Inflammatory macrophage (primary cell): ENCODE measurements at regions not wholly inside any gene's neighbourhood (a gene's known extent, or its start where the extent isn't known, plus 50 kb on each side); places are given as distances from the start of the nearest gene placed in this dataset.
"Not testable (repeated sequence)": the region's sequence is repeated elsewhere in the genome, so short reads cannot be mapped to it uniquely, and the experiment has no call there.

Experiments used
- DNase-seq, 2 donors: peaks; one replicate each; pipeline ENCODE4 v3.0.0-alpha.2; 2020 to 2022

GRCh38 chr6:27138406-27138805 lies 109.1 kb upstream of the PRSS16 start:
- DNase-seq, result no peak

GRCh38 chr6:27138837-27139755 lies 108.4 kb upstream of the PRSS16 start:
- peak; percentile 76 to 79 for DNase-seq

DNA sequence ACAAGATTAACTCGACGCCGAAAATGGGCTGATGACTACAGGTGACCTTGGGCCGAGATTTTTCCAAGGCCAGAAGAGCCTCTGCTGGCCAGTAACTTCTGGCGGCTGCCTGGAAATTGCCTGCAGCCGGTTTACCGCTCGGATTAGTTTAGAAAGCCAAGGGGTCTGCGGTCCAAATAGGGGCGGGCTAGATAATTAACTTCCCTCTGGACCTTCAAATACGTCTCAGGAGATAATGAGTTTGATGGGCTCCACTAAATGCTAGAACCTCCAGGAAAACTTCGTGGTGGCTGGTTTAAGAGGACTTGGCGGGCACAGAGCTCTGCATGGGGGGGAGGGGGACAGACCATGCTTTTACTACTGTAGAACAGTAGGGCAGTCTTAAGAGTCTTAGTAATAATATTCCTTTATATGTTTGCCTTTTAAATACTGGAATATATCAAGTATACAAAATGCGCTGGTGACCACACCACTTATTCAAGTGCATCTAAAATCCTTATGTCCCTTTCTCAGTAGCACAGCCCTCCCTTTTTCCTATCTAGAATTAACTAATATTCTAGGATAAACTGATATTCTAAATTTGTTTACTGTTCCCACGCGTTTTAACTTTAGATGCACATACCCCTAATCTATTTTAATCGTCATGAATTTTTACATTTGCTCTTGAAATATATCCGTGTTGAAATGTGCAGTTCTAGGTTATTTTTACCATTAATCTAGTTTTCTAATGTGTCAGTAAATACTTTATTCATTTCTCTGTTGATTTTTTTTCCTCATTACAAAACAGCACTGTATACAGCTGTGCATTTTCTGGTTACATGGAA lies 107.5 kb upstream of the PRSS16 start:
- DNase-seq, result peak in 1 of 2 donors; percentile 13

DNA sequence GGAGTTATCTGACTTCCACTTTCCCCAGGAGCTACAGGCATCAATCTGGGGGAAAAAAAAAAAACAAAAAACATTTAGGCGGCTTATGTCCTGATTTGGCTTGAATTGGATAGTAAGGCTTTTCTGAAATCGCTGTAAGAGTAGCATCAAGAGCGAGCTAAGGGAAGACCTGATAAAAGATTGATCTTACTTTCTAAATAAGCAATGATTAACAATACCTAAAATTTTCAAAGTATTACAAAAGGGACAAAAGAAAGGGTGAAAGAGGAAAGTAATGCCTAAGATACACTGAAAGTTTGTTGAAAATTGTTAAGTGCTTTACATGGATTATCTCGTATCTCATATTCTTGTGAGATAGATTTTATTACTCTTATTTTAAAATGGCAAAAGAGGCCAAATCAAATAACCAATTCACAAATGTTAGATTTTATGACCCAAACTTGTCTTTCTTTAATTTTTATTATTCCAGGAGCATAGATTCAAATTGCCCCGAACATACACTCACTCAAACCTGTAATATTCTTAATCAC lies 106.4 kb upstream of the PRSS16 start:
- no peak for DNase-seq

GRCh38 chr6:27141529-27142015 lies 105.9 kb upstream of the PRSS16 start:
- no peak for DNase-seq

- DNase-seq, result not testable (repeated sequence)
Observed at GRCh38 chr6:27143020-27143388, 104.5 kb upstream of the PRSS16 start.

GRCh38 chr6:27143474-27144026 lies 104.0 kb upstream of the PRSS16 start:
- no peak for DNase-seq

DNA sequence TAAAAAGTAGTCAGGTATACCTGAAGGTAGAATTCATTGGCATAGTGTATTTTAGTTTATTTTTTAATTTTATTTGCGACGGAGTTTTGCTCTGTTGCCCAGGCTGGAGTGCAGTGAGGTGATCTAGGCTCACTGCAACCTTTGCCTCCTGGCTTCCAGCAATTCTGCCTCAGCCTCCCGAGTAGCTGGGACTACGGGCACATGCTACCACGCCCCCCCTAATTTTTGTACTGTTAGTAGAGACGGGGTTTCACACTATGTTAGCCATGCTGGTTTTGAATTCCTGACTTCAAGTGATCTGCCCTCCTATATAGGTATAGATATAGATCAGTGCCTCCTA lies 102.8 kb upstream of the PRSS16 start:
- no peak for DNase-seq

DNA sequence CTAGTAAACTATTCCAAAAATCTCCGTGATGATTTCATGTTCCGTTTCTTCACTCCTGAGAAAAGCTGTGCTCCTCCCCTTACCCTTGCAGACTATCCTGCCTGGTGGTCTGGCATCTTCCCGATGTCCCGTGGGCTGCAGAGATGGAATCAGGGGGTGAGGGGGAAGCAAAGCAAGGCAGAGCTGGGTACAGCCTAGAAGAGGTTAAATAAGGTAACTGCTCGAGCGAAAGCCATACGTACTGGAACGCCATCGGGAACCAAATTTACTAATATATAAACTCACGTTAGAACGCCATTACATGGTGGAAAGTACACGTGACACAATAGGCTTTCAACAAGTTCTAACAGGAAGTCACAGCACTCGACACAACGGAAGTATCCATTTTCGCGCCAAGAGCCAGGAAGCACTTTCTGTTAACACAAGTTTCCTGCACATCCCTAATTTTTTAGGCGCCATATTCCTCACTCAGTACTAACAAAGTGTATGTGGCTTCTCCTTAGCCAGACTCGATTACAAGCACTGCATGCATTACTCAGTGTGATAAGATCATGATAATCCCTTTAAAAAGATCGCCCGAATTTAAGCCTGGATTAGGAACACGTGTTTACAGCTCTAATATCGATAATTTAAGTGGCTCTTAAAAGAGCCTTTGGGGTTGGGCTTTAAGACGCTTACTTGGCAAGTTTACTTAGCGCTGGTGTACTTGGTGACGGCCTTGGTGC lies 101.6 kb upstream of the PRSS16 start:
- DNase-seq, result peak; percentile 87 to 91

GRCh38 chr6:27146456-27146705 lies 101.1 kb upstream of the PRSS16 start:
- not testable (repeated sequence) for DNase-seq

DNA sequence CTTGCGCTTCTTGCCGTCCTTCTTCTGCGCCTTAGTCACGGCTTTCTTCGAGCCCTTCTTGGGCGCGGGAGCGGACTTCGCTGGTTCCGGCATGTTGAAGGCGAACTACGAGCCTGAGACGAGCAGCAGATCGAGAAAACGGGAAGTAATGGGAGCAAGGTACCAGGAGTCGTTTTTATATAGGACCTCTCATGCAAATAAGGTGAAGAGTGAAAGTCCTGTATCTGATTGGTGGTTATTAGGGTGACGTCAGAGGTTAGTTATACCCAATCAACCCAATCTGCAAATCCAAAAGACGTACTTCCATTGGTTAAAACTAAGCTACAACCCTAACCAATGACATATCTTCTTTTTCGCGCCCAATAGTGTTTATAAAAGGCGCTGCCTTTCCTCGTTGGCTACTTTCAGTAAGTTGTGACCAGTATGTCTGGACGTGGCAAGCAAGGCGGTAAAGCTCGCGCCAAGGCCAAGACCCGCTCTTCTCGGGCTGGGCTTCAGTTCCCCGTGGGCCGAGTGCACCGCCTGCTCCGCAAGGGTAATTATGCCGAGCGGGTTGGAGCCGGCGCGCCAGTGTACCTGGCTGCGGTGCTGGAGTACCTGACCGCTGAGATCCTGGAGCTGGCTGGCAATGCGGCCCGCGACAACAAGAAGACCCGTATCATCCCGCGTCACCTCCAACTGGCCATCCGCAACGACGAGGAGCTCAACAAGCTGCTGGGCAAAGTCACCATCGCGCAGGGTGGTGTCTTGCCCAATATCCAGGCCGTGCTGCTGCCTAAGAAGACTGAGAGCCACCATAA lies 100.6 kb upstream of the PRSS16 start:
- peak; percentile 96 to 99 for DNase-seq

- DNase-seq, result no peak
Observed at GRCh38 chr6:27148404-27148795, 99.1 kb upstream of the PRSS16 start.

DNA sequence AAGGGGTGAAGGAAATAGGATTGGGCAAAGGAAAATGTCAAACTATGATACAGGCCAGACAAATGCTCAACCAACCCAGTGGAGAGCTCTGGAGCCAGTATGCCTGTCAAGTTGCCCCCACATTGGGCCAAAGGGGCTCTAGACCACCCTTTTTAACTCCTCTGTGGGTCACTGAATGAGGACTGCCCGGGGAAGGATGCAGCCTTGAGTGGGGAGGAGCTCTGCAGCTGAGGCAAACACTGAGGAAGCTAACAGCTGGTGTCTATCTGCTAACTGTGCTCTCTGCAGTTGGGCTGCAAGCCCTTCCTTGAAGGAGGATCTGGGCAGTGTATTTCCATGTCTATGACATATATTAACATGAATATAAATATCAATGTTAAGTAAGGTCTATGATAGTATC lies 98.4 kb upstream of the PRSS16 start:
- no peak for DNase-seq

DNA sequence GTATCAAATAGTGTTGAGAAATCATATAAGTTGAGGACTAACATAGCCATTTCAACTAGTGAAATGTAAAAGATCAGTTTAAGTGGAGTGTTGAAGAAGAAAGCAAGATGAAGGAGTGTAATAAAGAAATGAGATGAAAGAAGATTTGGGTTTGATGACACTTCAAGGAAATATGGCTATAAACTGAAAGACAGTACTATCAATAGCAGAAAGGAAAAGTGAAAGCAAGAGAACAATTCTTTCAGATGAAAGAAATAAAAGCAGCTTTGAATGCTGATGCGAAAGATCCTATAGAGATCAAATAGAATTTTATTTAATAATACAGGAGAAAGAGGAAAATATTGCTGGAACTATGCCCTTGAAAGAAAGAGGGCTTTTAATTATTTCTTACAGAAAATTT lies 92.8 kb upstream of the PRSS16 start:
- DNase-seq, result no peak

GRCh38 chr6:27156874-27157458 lies 90.5 kb upstream of the PRSS16 start:
- DNase-seq, result no peak

- DNase-seq, result peak; percentile 69 to 80
Observed at GRCh38 chr6:27157459-27158315, 89.8 kb upstream of the PRSS16 start.

DNA sequence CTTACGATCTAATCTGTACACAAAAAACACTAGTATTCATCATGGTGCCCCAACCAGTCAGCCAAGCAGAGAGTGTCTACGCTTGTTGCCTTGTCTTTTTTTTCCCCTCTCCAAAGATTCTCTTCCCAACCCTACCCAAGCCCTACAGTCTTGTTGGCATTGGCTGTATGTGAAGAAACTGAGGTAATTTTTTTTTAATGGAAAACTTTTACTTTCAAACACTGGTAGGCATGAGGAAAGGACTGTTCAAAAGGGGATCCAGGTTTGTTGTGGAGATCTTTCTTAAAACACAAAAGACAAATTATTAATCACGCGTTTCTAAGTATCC lies 89.2 kb upstream of the PRSS16 start:
- no peak for DNase-seq

- DNase-seq, result no peak
Observed at GRCh38 chr6:27159725-27160124, 87.8 kb upstream of the PRSS16 start.

DNA sequence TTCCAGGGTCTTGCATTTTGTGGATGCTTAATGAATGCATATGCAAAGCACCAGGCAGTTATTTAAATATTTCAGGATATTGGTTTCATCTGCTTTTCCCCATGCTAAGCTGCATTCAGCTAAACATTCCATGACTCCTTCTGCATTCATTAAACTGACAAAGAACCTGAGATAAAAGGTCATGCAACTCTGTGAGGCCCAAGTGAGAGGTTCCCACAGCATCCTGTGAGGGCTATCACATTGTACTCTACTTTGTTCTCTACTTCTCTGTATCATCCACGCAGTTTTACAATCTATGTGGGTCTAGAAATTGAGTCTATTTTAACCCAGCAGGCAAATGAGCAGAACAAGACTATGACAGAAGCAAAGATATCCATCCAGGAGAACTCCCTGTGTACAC lies 86.4 kb upstream of the PRSS16 start:
- DNase-seq, result no peak

GRCh38 chr6:27161603-27161945 lies 85.9 kb upstream of the PRSS16 start:
- DNase-seq, result no peak
